Nephron (organoid): ENCODE measurements at regions not wholly inside any gene's neighbourhood (a gene's known extent, or its start where the extent isn't known, plus 50 kb on each side); places are given as distances from the start of the nearest gene placed in this dataset.
A peak's percentile ranks its signal among the peaks of the same experiment; 100 is the strongest.

ENCODE experiments used
- H3K27ac Mint-ChIP-seq, 3 experiments: 2 replicates each; pipeline ENCODE4 v1.8.0; 2020; ENCODE audit warnings: mixed read lengths in 3 of 3, mild to moderate bottlenecking in 2 of 3, moderate library complexity in 1 of 3
- H3K27me3 Mint-ChIP-seq: 2 replicates; pipeline ENCODE4 v1.8.0; 2021; ENCODE audit warnings: low read depth, mild to moderate bottlenecking, moderate library complexity, mixed read lengths
- H3K36me3 Mint-ChIP-seq: 2 replicates; pipeline ENCODE4 v1.8.0; 2020; ENCODE audit warnings: low read depth, mixed read lengths
- H3K4me1 Mint-ChIP-seq: 2 replicates; pipeline ENCODE4 v1.8.0; 2020; ENCODE audit warnings: mixed read lengths
- H3K4me3 Mint-ChIP-seq, 3 experiments: 2 replicates each; pipeline ENCODE4 v1.8.0; 2020; ENCODE audit warnings: mild to moderate bottlenecking in 3 of 3, mixed read lengths in 3 of 3, moderate library complexity in 2 of 3
- H3K9me3 Mint-ChIP-seq: 2 replicates; pipeline ENCODE4 v1.8.0; 2020; ENCODE audit warnings: mixed read lengths
- CTCF ChIP-seq, 3 experiments: fragments of 200-600 bp; sonication (generic); IDR thresholded peaks; one replicate each; pipeline ENCODE4 v1.5.0; 2021; ENCODE audit warnings: antibody characterized with exemption in 3 of 3; ENCODE audit not compliant: unreplicated experiment in 3 of 3

GRCh38 chr10:21078410-21079329 is 181.6 kb upstream of the NEBL start:
- Mint-ChIP-seq H3K36me3 (no peaks in the 10 kb centered on the region), H3K27ac (peak overlapping the region in 1 of 3 experiments; percentile 26), H3K4me1 (peaks cover 13% of the 10 kb centered on the region), H3K4me3 (no peak overlapping the region), H3K27me3 (peaks cover 14% of the 10 kb centered on the region), H3K9me3 (no peaks in the 10 kb centered on the region)
- TF ChIP-seq CTCF (IDR thresholded peaks at IDR 0.05; ENCODE audit: unreplicated experiment in 3 of 3): peak; percentile 80 to 87 (median 82)

- peaks cover 13% of the 10 kb centered on the region for H3K4me1 Mint-ChIP-seq
- H3K4me3 Mint-ChIP-seq: no peak overlapping the region
- peak overlapping the region in 2 of 3 experiments; percentile 7 for H3K27ac Mint-ChIP-seq
- no peak for TF ChIP-seq CTCF (IDR thresholded peaks at IDR 0.05; ENCODE audit: unreplicated experiment in 3 of 3)
- H3K36me3 Mint-ChIP-seq: no peaks in the 10 kb centered on the region
- no peaks in the 10 kb centered on the region for H3K9me3 Mint-ChIP-seq
- H3K27me3 Mint-ChIP-seq: peaks cover 14% of the 10 kb centered on the region
Measured at GRCh38 chr10:21077681-21078080, 180.6 kb upstream of the NEBL start.

- Mint-ChIP-seq H3K4me3 (no peak overlapping the region), H3K4me1 (peaks cover 13% of the 10 kb centered on the region), H3K36me3 (no peaks in the 10 kb centered on the region), H3K27me3 (peaks cover 14% of the 10 kb centered on the region), H3K9me3 (no peaks in the 10 kb centered on the region), H3K27ac (no peak overlapping the region)
- no peak for TF ChIP-seq CTCF (IDR thresholded peaks at IDR 0.05; ENCODE audit: unreplicated experiment in 3 of 3)
Measured at GRCh38 chr10:21076381-21076780, 179.3 kb upstream of the NEBL start.

GRCh38 chr10:21075880-21076279 is 178.8 kb upstream of the NEBL start:
- Mint-ChIP-seq H3K36me3 (no peaks in the 10 kb centered on the region), H3K4me1 (peaks cover 13% of the 10 kb centered on the region), H3K27me3 (peaks cover 10% of the 10 kb centered on the region), H3K9me3 (no peaks in the 10 kb centered on the region), H3K4me3 (no peak overlapping the region), H3K27ac (no peak overlapping the region)
- TF ChIP-seq CTCF (IDR thresholded peaks at IDR 0.05; ENCODE audit: unreplicated experiment in 3 of 3): no peak

GRCh38 chr10:21071001-21071673 is 174.0 kb upstream of the NEBL start:
- Mint-ChIP-seq H3K4me1 (peaks cover 11% of the 10 kb centered on the region), H3K27me3 (peaks cover 4% of the 10 kb centered on the region), H3K9me3 (no peaks in the 10 kb centered on the region), H3K27ac (no peak overlapping the region), H3K36me3 (no peaks in the 10 kb centered on the region), H3K4me3 (no peak overlapping the region)
- TF ChIP-seq CTCF (IDR thresholded peaks at IDR 0.05; ENCODE audit: unreplicated experiment in 3 of 3): no peak
